ENCODE measurements at regions not wholly inside any gene's neighbourhood (a gene's known extent, or its start where the extent isn't known, plus 50 kb on each side); places are given as distances from the start of the nearest gene placed in this dataset.

- TF ChIP-seq MAX (IDR thresholded peaks at IDR 0.05): no peak
- no peak for TF ChIP-seq POLR2AphosphoS5 (IDR thresholded peaks at IDR 0.05; ENCODE audit: low read depth, low read length)
- TF ChIP-seq SRF (IDR thresholded peaks at IDR 0.05; ENCODE audit: low read depth): no peak
- no peak for TF ChIP-seq SIN3A (IDR thresholded peaks at IDR 0.05; ENCODE audit: low read depth)
- no peak for TF ChIP-seq YY1 (IDR thresholded peaks at IDR 0.05; ENCODE audit: extremely low read depth, insufficient replicate concordance, low read depth, low read length)
Measured at GRCh38 chr1:184854496-184855140, 100.0 kb upstream of the EDEM3 start (continued).

- no peak for DNase-seq (ENCODE audit: low read depth, low spot score)
- ChIA-PET POLR2A (no interaction called here), RAD21 (ENCODE audit: low non-redundant PET in 1 of 2, low total read pairs in 2 of 2, uncharacterized antibody in 2 of 2, unreplicated experiment in 2 of 2) (no interaction called here), CTCF (no interaction called here)
- H3K9me2 ChIP-seq (ENCODE audit: insufficient read depth): no peaks in the 10 kb centered on the region
- BruUV-seq (replicated peaks): no TSS peak
- H4K20me1 ChIP-seq (ENCODE audit: insufficient read depth): no peaks in the 10 kb centered on the region
- no peak overlapping the region for H3K27ac ChIP-seq (ENCODE audit: low read depth, low read length)
- H3K79me2 ChIP-seq (ENCODE audit: insufficient read depth, low read length): no peaks in the 10 kb centered on the region
- no peaks in the 10 kb centered on the region for H3K9me3 ChIP-seq (ENCODE audit: control insufficient read depth in 1 of 2, insufficient read depth in 1 of 2, low read depth in 1 of 2, low read length in 2 of 2)
- TF ChIP-seq TCF7L2 (IDR thresholded peaks at IDR 0.05; ENCODE audit: borderline replicate concordance, extremely low read depth, insufficient read depth, insufficient read length): no peak
- H3K4me2 ChIP-seq (ENCODE audit: low read length): no peak overlapping the region
- intact Hi-C loops (cut with micrococcal nuclease): no loop called here
- no peaks in the 10 kb centered on the region for H3K4me1 ChIP-seq (ENCODE audit: control insufficient read depth in 1 of 2, insufficient read depth in 2 of 2, low read length in 2 of 2)
- H3K27me3 ChIP-seq (ENCODE audit: insufficient read depth, low read length): no peaks in the 10 kb centered on the region
- no peaks in the 10 kb centered on the region for H3K36me3 ChIP-seq (ENCODE audit: control insufficient read depth in 1 of 2, insufficient read depth in 2 of 2, low read length in 2 of 2)
- H3K9ac ChIP-seq (ENCODE audit: low read length): no peak overlapping the region
- no peak overlapping the region for H3K4me3 ChIP-seq (replicated peaks in 1 of 2; ENCODE audit: low read depth in 1 of 2, low read length in 2 of 2)
- H2AFZ ChIP-seq (ENCODE audit: low read depth, low read length, poor library complexity, severe bottlenecking): no peak overlapping the region
- no peak for ATAC-seq
Measured at GRCh38 chr1:184854036-184854435, 99.4 kb upstream of the EDEM3 start.
